ENCODE measurements at regions not wholly inside any gene's neighbourhood (a gene's known extent, or its start where the extent isn't known, plus 50 kb on each side); places are given as distances from the start of the nearest gene placed in this dataset.
A peak's percentile ranks its signal among the peaks of the same experiment; 100 is the strongest.

- peak overlapping the region; percentile 93 for H3K27ac ChIP-seq
- peaks cover 55% of the 10 kb centered on the region for H3K4me1 ChIP-seq (replicated peaks)
- no peak for DNase-seq (ENCODE audit: low read depth in 1 of 2, low spot score in 2 of 2)
- no peaks in the 10 kb centered on the region for H3K9me3 ChIP-seq (replicated peaks)
- no peaks in the 10 kb centered on the region for H3K36me3 ChIP-seq
- no peak overlapping the region for H3K4me3 ChIP-seq
- H3K27me3 ChIP-seq (replicated peaks): no peaks in the 10 kb centered on the region
These were observed 111.2 kb upstream of the KLF6 start for GRCh38 chr10:3896161-3896560.

GRCh38 chr10:3895045-3895631, 110.1 kb upstream of the KLF6 start:
- H3K27ac ChIP-seq: peak overlapping the region; percentile 93
- no peaks in the 10 kb centered on the region for H3K36me3 ChIP-seq
- no peaks in the 10 kb centered on the region for H3K9me3 ChIP-seq (replicated peaks)
- peak; percentile 72 to 81 for DNase-seq (ENCODE audit: low read depth in 1 of 2, low spot score in 2 of 2)
- H3K4me1 ChIP-seq (replicated peaks): peaks cover 60% of the 10 kb centered on the region
- no peaks in the 10 kb centered on the region for H3K27me3 ChIP-seq (replicated peaks)
- H3K4me3 ChIP-seq: no peak overlapping the region

GRCh38 chr10:3893901-3894563, 109.0 kb upstream of the KLF6 start:
- Histone ChIP-seq H3K4me1 (replicated peaks) (peaks cover 71% of the 10 kb centered on the region), H3K9me3 (replicated peaks) (no peaks in the 10 kb centered on the region), H3K27ac (peak overlapping the region; percentile 93), H3K36me3 (no peaks in the 10 kb centered on the region), H3K27me3 (replicated peaks) (no peaks in the 10 kb centered on the region), H3K4me3 (no peak overlapping the region)
- DNase-seq (ENCODE audit: low read depth in 1 of 2, low spot score in 2 of 2): peak in 1 of 2 experiments; percentile 74

GRCh38 chr10:3892440-3893425, 107.7 kb upstream of the KLF6 start:
- H3K4me1 ChIP-seq (replicated peaks): peaks cover 83% of the 10 kb centered on the region
- DNase-seq (ENCODE audit: low read depth in 1 of 2, low spot score in 2 of 2): no peak
- H3K36me3 ChIP-seq: no peaks in the 10 kb centered on the region
- no peaks in the 10 kb centered on the region for H3K27me3 ChIP-seq (replicated peaks)
- no peak overlapping the region for H3K27ac ChIP-seq
- H3K9me3 ChIP-seq (replicated peaks): no peaks in the 10 kb centered on the region
- no peak overlapping the region for H3K4me3 ChIP-seq

GRCh38 chr10:3891396-3891795, 106.4 kb upstream of the KLF6 start:
- peaks cover 83% of the 10 kb centered on the region for H3K4me1 ChIP-seq (replicated peaks)
- H3K27ac ChIP-seq: no peak overlapping the region
- no peak for DNase-seq (ENCODE audit: low read depth in 1 of 2, low spot score in 2 of 2)
- no peak overlapping the region for H3K4me3 ChIP-seq
- H3K36me3 ChIP-seq: no peaks in the 10 kb centered on the region
- no peaks in the 10 kb centered on the region for H3K27me3 ChIP-seq (replicated peaks)
- no peaks in the 10 kb centered on the region for H3K9me3 ChIP-seq (replicated peaks)

GRCh38 chr10:3890602-3891352, 105.8 kb upstream of the KLF6 start:
- H3K36me3 ChIP-seq: no peaks in the 10 kb centered on the region
- H3K9me3 ChIP-seq (replicated peaks): no peaks in the 10 kb centered on the region
- H3K4me1 ChIP-seq (replicated peaks): peaks cover 79% of the 10 kb centered on the region
- no peak overlapping the region for H3K4me3 ChIP-seq
- no peaks in the 10 kb centered on the region for H3K27me3 ChIP-seq (replicated peaks)
- no peak for DNase-seq (ENCODE audit: low read depth in 1 of 2, low spot score in 2 of 2)
- peak overlapping the region; percentile 87 for H3K27ac ChIP-seq

GRCh38 chr10:3889961-3890522, 105.0 kb upstream of the KLF6 start:
- H3K4me3 ChIP-seq: no peak overlapping the region

GRCh38 chr10:3887885-3888476, 103.0 kb upstream of the KLF6 start:
- H3K27me3 ChIP-seq (replicated peaks): no peaks in the 10 kb centered on the region
- peak; percentile 84 to 87 for DNase-seq (ENCODE audit: low read depth in 1 of 2, low spot score in 2 of 2)
- peak overlapping the region; percentile 90 for H3K27ac ChIP-seq
- H3K9me3 ChIP-seq (replicated peaks): no peaks in the 10 kb centered on the region
- no peak overlapping the region for H3K4me3 ChIP-seq
- H3K36me3 ChIP-seq: no peaks in the 10 kb centered on the region
- H3K4me1 ChIP-seq (replicated peaks): peaks cover 51% of the 10 kb centered on the region

More at GRCh38 chr10:3889961-3890522, 105.0 kb upstream of the KLF6 start:
- no peaks in the 10 kb centered on the region for H3K36me3 ChIP-seq
- H3K27me3 ChIP-seq (replicated peaks): no peaks in the 10 kb centered on the region
- peaks cover 72% of the 10 kb centered on the region for H3K4me1 ChIP-seq (replicated peaks)
- DNase-seq (ENCODE audit: low read depth in 1 of 2, low spot score in 2 of 2): peak; percentile 75 to 91
- no peaks in the 10 kb centered on the region for H3K9me3 ChIP-seq (replicated peaks)
- peak overlapping the region; percentile 87 for H3K27ac ChIP-seq

GRCh38 chr10:3887404-3887803, 102.4 kb upstream of the KLF6 start:
- no peak overlapping the region for H3K4me3 ChIP-seq
- H3K36me3 ChIP-seq: no peaks in the 10 kb centered on the region
- H3K4me1 ChIP-seq (replicated peaks): peaks cover 45% of the 10 kb centered on the region
- H3K9me3 ChIP-seq (replicated peaks): no peaks in the 10 kb centered on the region
- H3K27ac ChIP-seq: peak overlapping the region; percentile 90
- H3K27me3 ChIP-seq (replicated peaks): no peaks in the 10 kb centered on the region
- DNase-seq (ENCODE audit: low read depth in 1 of 2, low spot score in 2 of 2): peak in 1 of 2 experiments; percentile 37

GRCh38 chr10:3886641-3887251, 101.7 kb upstream of the KLF6 start:
- peaks cover 44% of the 10 kb centered on the region for H3K4me1 ChIP-seq (replicated peaks)
- DNase-seq (ENCODE audit: low read depth in 1 of 2, low spot score in 2 of 2): peak; percentile 70 to 82
- H3K4me3 ChIP-seq: no peak overlapping the region
- no peaks in the 10 kb centered on the region for H3K36me3 ChIP-seq
- no peaks in the 10 kb centered on the region for H3K9me3 ChIP-seq (replicated peaks)
- H3K27ac ChIP-seq: peak overlapping the region; percentile 90
- H3K27me3 ChIP-seq (replicated peaks): no peaks in the 10 kb centered on the region

GRCh38 chr10:3886191-3886590, 101.2 kb upstream of the KLF6 start:
- H3K9me3 ChIP-seq (replicated peaks): no peaks in the 10 kb centered on the region
- H3K27me3 ChIP-seq (replicated peaks): no peaks in the 10 kb centered on the region
- H3K4me1 ChIP-seq (replicated peaks): peaks cover 44% of the 10 kb centered on the region
- no peaks in the 10 kb centered on the region for H3K36me3 ChIP-seq
- no peak for DNase-seq (ENCODE audit: low read depth in 1 of 2, low spot score in 2 of 2)
- H3K27ac ChIP-seq: peak overlapping the region; percentile 90
- H3K4me3 ChIP-seq: no peak overlapping the region

GRCh38 chr10:3882855-3883254, 97.8 kb upstream of the KLF6 start:
- no peak for DNase-seq (ENCODE audit: low read depth in 1 of 2, low spot score in 2 of 2)
- H3K36me3 ChIP-seq: no peaks in the 10 kb centered on the region
- H3K27me3 ChIP-seq (replicated peaks): no peaks in the 10 kb centered on the region
- peaks cover 20% of the 10 kb centered on the region for H3K4me1 ChIP-seq (replicated peaks)
- no peak overlapping the region for H3K27ac ChIP-seq
- H3K4me3 ChIP-seq: no peak overlapping the region
- no peaks in the 10 kb centered on the region for H3K9me3 ChIP-seq (replicated peaks)
